B cell (primary cell): ENCODE measurements at regions not wholly inside any gene's neighbourhood (a gene's known extent, or its start where the extent isn't known, plus 50 kb on each side); places are given as distances from the start of the nearest gene placed in this dataset.

Experiments used
- ATAC-seq: fragments of 200-7000 bp; cut with Tn5 transposase; one replicate; pipeline ENCODE4 v1.10.0; 2021; ENCODE audit warnings: low read depth, mild to moderate bottlenecking, moderate number of reproducible peaks, moderate library complexity
- CTCF ChIA-PET: fragments of 350-600 bp; sonication (Branson Sonifier 250); formaldehyde crosslinking; loops from one replicate; lab custom pipeline; 2021; ENCODE audit warnings: antibody characterized with exemption, inconsistent platforms; lab: Charles Lee
- POLR2A ChIA-PET: fragments of 350-600 bp; sonication (Branson Sonifier 250); formaldehyde crosslinking; loops from one replicate; lab custom pipeline; 2021; ENCODE audit warnings: antibody characterized with exemption; lab: Charles Lee
- DNase-seq: peaks from one replicate; pipeline ENCODE4 v3.0.0; 2013
- H2AFZ ChIP-seq: 2 replicates; pipeline ENCODE4 v1.6.1; 2012; ENCODE audit warnings: mild to moderate bottlenecking, low read depth, low read length; ENCODE audit not compliant: insufficient read depth, poor library complexity, severe bottlenecking
- H3K27ac ChIP-seq, 2 donors: 1 replicate in 1 of 2; 2 replicates in 1 of 2; pipeline ENCODE4 v1.5.1; 2012 to 2013; ENCODE audit warnings: low read length in 2 of 2, mild to moderate bottlenecking in 2 of 2, moderate library complexity in 1 of 2
- H3K27me3 ChIP-seq, 4 experiments: fragments of 200-600 bp in 1 of 4; sonication (generic) in 1 of 4; replicated peaks in 1 of 4; 1 replicate in 2 of 4; 2 replicates in 2 of 4; pipeline versions ENCODE4 v1.6.1 to v1.7.0; 2013 to 2016; ENCODE audit warnings: low read length in 3 of 4, mild to moderate bottlenecking in 2 of 4, mixed read lengths in 1 of 4, moderate library complexity in 1 of 4; ENCODE audit not compliant: insufficient read depth in 4 of 4, control insufficient read depth in 3 of 4; ENCODE audit errors: control extremely low read depth in 1 of 4
- H3K36me3 ChIP-seq, 2 experiments: replicated peaks in 1 of 2; 1 replicate in 1 of 2; 2 replicates in 1 of 2; pipeline versions ENCODE4 v1.6.1 to v1.7.1; 2013; ENCODE audit warnings: low read length in 1 of 2; ENCODE audit not compliant: insufficient read depth in 2 of 2, control insufficient read depth in 1 of 2; ENCODE audit errors: control extremely low read depth in 1 of 2, extremely low read depth in 1 of 2
- H3K4me1 ChIP-seq, 2 donors: fragments of 200-600 bp in 1 of 2; sonication (generic) in 1 of 2; 1 replicate in 1 of 2; 2 replicates in 1 of 2; pipeline versions ENCODE4 v1.5.1 to v1.6.1; 2013 to 2017; ENCODE audit warnings: low read length in 2 of 2; ENCODE audit not compliant: control insufficient read depth in 2 of 2, insufficient read depth in 2 of 2
- H3K4me2 ChIP-seq: replicated peaks from 2 replicates; pipeline ENCODE3; 2012; ENCODE audit warnings: mild to moderate bottlenecking, low read depth, low read length; ENCODE audit not compliant: poor library complexity, severe bottlenecking
- H3K4me3 ChIP-seq, 5 experiments: fragments of 200-600 bp in 1 of 5; sonication (generic) in 1 of 5; 1 replicate in 3 of 5; 2 replicates in 2 of 5; pipeline versions ENCODE4 v1.5.1 to v1.7.0; 2011 to 2016; ENCODE audit warnings: low read length in 4 of 5, mild to moderate bottlenecking in 4 of 5, low read depth in 2 of 5, control low read depth in 1 of 5, moderate library complexity in 1 of 5; ENCODE audit not compliant: insufficient read depth in 1 of 5; ENCODE audit errors: control extremely low read depth in 1 of 5, extremely low read depth in 1 of 5
- H3K79me2 ChIP-seq: fragments of 200-600 bp; sonication (generic); one replicate; pipeline ENCODE4 v1.6.0; 2016; ENCODE audit warnings: low read length; ENCODE audit not compliant: control insufficient read depth, insufficient read depth
- H3K9ac ChIP-seq: fragments of 200-600 bp; sonication (generic); 2 replicates; pipeline ENCODE4 v1.6.1; 2017; ENCODE audit warnings: mild to moderate bottlenecking, low read length, moderate library complexity
- H3K9me3 ChIP-seq, 3 donors: one replicate each; pipeline versions ENCODE4 v1.6.1 to v1.7.1; 2013; ENCODE audit warnings: low read length in 2 of 3; ENCODE audit not compliant: control insufficient read depth in 2 of 3, insufficient read depth in 1 of 3; ENCODE audit errors: control extremely low read depth in 1 of 3
- H4K20me1 ChIP-seq: 2 replicates; pipeline ENCODE4 v1.6.0; 2012; ENCODE audit warnings: mild to moderate bottlenecking, low read length; ENCODE audit not compliant: insufficient read depth, control insufficient read depth, poor library complexity, severe bottlenecking
- H3K27ac Mint-ChIP-seq: one replicate; pipeline ENCODE4 v1.8.0; 2021; ENCODE audit warnings: mixed read lengths
- H3K27me3 Mint-ChIP-seq: one replicate; pipeline ENCODE4 v1.8.0; 2021; ENCODE audit warnings: mixed read lengths
- H3K4me1 Mint-ChIP-seq: one replicate; pipeline ENCODE4 v1.8.0; 2021; ENCODE audit warnings: mixed read lengths
- H3K4me3 Mint-ChIP-seq: one replicate; pipeline ENCODE4 v1.8.0; 2021; ENCODE audit warnings: mixed read lengths
- H3K9me3 Mint-ChIP-seq: one replicate; pipeline ENCODE4 v1.8.0; 2022; ENCODE audit warnings: mixed read lengths; ENCODE audit not compliant: insufficient read depth
- EZH2 ChIP-seq: IDR thresholded peaks from 2 replicates; pipeline ENCODE4 v1.6.1; 2012; ENCODE audit warnings: borderline replicate concordance, low read depth, mild to moderate bottlenecking, moderate library complexity, low read length; ENCODE audit not compliant: insufficient read depth, poor library complexity, severe bottlenecking
- WGBS: methylation state at CpG from one replicate; pipeline ENCODE4 v1.1.5; 2013; ENCODE audit warnings: missing lambda C conversion rate; ENCODE audit not compliant: insufficient coverage; 5-methylcytosine and 5-hydroxymethylcytosine counted together
- intact Hi-C: fragments of 100-400 bp; cut with micrococcal nuclease; formaldehyde crosslinking; loops from one replicate; pipeline ENCODE4 v1.10.0; 2022
- TF ChIP-seq, protein P1 (sequence below): fragments of 200-600 bp; IDR thresholded peaks from one replicate; pipeline ENCODE4 v1.8.0; 2022; ENCODE audit warnings: antibody characterized with exemption, mild to moderate bottlenecking

DNA sequence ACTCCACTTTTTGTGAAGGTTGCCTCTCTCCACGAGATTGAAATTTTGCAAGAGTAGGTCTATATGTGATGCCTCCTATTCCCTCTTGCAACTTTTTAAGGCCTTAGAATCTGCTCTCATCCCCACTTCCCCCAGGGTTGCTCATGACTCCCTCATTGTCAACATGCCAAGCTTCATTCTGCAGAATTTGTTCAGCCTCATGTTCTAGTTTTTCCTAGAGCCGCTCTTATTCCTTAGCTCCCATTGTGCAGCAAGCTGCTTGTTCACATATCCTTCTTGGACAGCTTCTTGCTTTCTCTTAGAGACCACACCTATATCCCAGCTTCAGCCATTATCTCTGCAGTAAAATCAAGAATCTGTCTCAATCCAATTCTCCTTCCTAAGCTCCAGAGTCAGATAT is 82.4 kb downstream of the CNGA2 start:
- no peaks in the 10 kb centered on the region for H3K27me3 Mint-ChIP-seq
- DNase-seq (no peak), ATAC-seq (no peak)
- no peaks in the 10 kb centered on the region for H3K9me3 Mint-ChIP-seq
- no peaks in the 10 kb centered on the region for H3K4me1 Mint-ChIP-seq
- Histone ChIP-seq H2AFZ (no peak overlapping the region), H3K9me3 (no peaks in the 10 kb centered on the region), H4K20me1 (no peaks in the 10 kb centered on the region), H3K4me2 (no peak overlapping the region), H3K79me2 (no peaks in the 10 kb centered on the region), H3K27me3 (no peaks in the 10 kb centered on the region), H3K36me3 (no peaks in the 10 kb centered on the region), H3K4me3 (no peak overlapping the region), H3K27ac (no peak overlapping the region), H3K4me1 (no peaks in the 10 kb centered on the region), H3K9ac (no peak overlapping the region)
- no peak for TF ChIP-seq EZH2
- TF ChIP-seq, protein P1, sequence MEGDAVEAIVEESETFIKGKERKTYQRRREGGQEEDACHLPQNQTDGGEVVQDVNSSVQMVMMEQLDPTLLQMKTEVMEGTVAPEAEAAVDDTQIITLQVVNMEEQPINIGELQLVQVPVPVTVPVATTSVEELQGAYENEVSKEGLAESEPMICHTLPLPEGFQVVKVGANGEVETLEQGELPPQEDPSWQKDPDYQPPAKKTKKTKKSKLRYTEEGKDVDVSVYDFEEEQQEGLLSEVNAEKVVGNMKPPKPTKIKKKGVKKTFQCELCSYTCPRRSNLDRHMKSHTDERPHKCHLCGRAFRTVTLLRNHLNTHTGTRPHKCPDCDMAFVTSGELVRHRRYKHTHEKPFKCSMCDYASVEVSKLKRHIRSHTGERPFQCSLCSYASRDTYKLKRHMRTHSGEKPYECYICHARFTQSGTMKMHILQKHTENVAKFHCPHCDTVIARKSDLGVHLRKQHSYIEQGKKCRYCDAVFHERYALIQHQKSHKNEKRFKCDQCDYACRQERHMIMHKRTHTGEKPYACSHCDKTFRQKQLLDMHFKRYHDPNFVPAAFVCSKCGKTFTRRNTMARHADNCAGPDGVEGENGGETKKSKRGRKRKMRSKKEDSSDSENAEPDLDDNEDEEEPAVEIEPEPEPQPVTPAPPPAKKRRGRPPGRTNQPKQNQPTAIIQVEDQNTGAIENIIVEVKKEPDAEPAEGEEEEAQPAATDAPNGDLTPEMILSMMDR = no peak
- ChIA-PET POLR2A (no interaction called here), CTCF (no interaction called here)
- H3K4me3 Mint-ChIP-seq = no peak overlapping the region
- intact Hi-C loops = no loop called here
- no peak overlapping the region for H3K27ac Mint-ChIP-seq
- WGBS = 88% methylated on average over 1 of the region's 2 CpGs

DNA sequence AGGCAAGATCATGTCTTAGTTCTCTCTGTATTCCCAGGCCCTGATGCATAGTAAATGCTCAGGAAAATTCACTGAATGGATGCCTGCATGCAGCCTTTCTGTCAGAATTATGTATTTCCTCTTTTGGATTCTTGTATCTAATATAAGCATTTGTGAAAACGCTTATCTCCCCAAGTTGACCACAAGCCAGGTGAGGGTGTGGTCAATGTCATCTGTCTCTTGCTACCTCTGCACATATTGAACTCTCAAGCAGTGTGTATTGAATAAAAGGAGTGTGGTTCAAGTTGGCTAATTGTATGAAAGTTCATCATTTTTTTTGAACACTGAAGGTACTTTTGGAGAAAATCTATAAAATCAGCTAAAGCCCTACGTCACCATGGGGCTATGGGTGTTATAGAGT is 84.3 kb downstream of the CNGA2 start:
- Histone ChIP-seq H3K4me2 (no peak overlapping the region), H3K36me3 (no peaks in the 10 kb centered on the region), H3K79me2 (no peaks in the 10 kb centered on the region), H3K4me1 (no peaks in the 10 kb centered on the region), H4K20me1 (no peaks in the 10 kb centered on the region), H2AFZ (no peak overlapping the region), H3K27me3 (no peaks in the 10 kb centered on the region), H3K9me3 (no peaks in the 10 kb centered on the region), H3K4me3 (no peak overlapping the region), H3K9ac (no peak overlapping the region), H3K27ac (no peak overlapping the region)
- TF ChIP-seq, protein P1 = no peak
- TF ChIP-seq EZH2 = no peak
- no peaks in the 10 kb centered on the region for H3K4me1 Mint-ChIP-seq
- no peak overlapping the region for H3K27ac Mint-ChIP-seq
- intact Hi-C loops = no loop called here
- no peaks in the 10 kb centered on the region for H3K9me3 Mint-ChIP-seq
- 100% methylated on average over 1 of the region's 2 CpGs for WGBS
- no peak overlapping the region for H3K4me3 Mint-ChIP-seq
- ChIA-PET POLR2A (no interaction called here), CTCF (no interaction called here)
- no peaks in the 10 kb centered on the region for H3K27me3 Mint-ChIP-seq
- no peak for DNase-seq
- ATAC-seq = no peak
